IMR-90 (cell line): ENCODE measurements at regions not wholly inside any gene's neighbourhood (a gene's known extent, or its start where the extent isn't known, plus 50 kb on each side); places are given as distances from the start of the nearest gene placed in this dataset.

Experiments used
- ATAC-seq: fragments of 200-7000 bp; cut with Tn5 transposase; 2 replicates; pipeline ENCODE4 v1.9.1; 2020; ENCODE audit warnings: low read depth, mild to moderate bottlenecking, moderate library complexity
- BruUV-seq: library from RNA; stranded (reverse); fragments of 400-500 nt; replicated peaks from 2 replicates; lab custom pipeline; 2021; lab: Mats Ljungman, UMichigan
- CTCF ChIA-PET: fragments of 300-600 bp; formaldehyde crosslinking; extraction: SDS; loops from one replicate; lab custom pipeline; 2021; ENCODE audit warnings: antibody characterized with exemption; lab: Yijun Ruan, JAX
- POLR2A ChIA-PET: fragments of 300-600 bp; sonication (Branson Sonifier 250); formaldehyde crosslinking; loops from one replicate; lab custom pipeline; 2022; ENCODE audit warnings: antibody characterized with exemption; ENCODE audit not compliant: unreplicated experiment; lab: Charles Lee
- DNase-seq: peaks from one replicate; pipeline ENCODE4 v3.0.0; 2013
- H2AFZ ChIP-seq: replicated peaks from 2 replicates; pipeline ENCODE3; 2013; ENCODE audit warnings: low read length, mild to moderate bottlenecking; ENCODE audit not compliant: poor library complexity
- H2AK5ac ChIP-seq: 2 replicates; pipeline ENCODE4 v1.6.1; 2013; ENCODE audit warnings: low read depth, low read length, inconsistent platforms
- H2AK9ac ChIP-seq: replicated peaks from 2 replicates; pipeline ENCODE3; 2013; ENCODE audit warnings: mild to moderate bottlenecking, low read depth, low read length, moderate library complexity; ENCODE audit not compliant: poor library complexity
- H2BK120ac ChIP-seq: 2 replicates; pipeline ENCODE4 v1.6.1; 2013; ENCODE audit warnings: low read depth, low read length, inconsistent platforms
- H2BK15ac ChIP-seq: 3 replicates; pipeline ENCODE4 v1.6.1; 2013; ENCODE audit warnings: low read depth, low read length, inconsistent platforms
- H2BK20ac ChIP-seq: 2 replicates; pipeline ENCODE4 v1.6.1; 2013; ENCODE audit warnings: low read depth, mild to moderate bottlenecking, inconsistent platforms, low read length, moderate library complexity
- H2BK5ac ChIP-seq: 2 replicates; pipeline ENCODE4 v1.6.1; 2013; ENCODE audit warnings: mild to moderate bottlenecking, low read depth, low read length, inconsistent platforms; ENCODE audit not compliant: poor library complexity, severe bottlenecking
- H3K14ac ChIP-seq: replicated peaks from 2 replicates; pipeline ENCODE4 v1.6.1; 2013; ENCODE audit warnings: low read depth, low read length, inconsistent platforms
- H3K18ac ChIP-seq: 2 replicates; pipeline ENCODE4 v1.6.1; 2013; ENCODE audit warnings: low read depth, low read length, control low read depth
- H3K23ac ChIP-seq: 2 replicates; pipeline ENCODE4 v1.6.1; 2013; ENCODE audit warnings: low read depth, low read length, inconsistent platforms
- H3K27ac ChIP-seq: 2 replicates; pipeline ENCODE4 v1.5.1; 2013; ENCODE audit warnings: mild to moderate bottlenecking, control low read depth, low read length; ENCODE audit not compliant: insufficient read depth
- H3K27me3 ChIP-seq: 2 replicates; pipeline ENCODE4 v1.6.1; 2013; ENCODE audit warnings: low read length; ENCODE audit not compliant: control insufficient read depth, insufficient read depth
- H3K36me3 ChIP-seq: 2 replicates; pipeline ENCODE4 v1.6.1; 2013; ENCODE audit warnings: low read length, mixed read lengths; ENCODE audit not compliant: control insufficient read depth, insufficient read depth
- H3K4ac ChIP-seq: 2 replicates; pipeline ENCODE4 v1.6.1; 2013; ENCODE audit warnings: low read depth, low read length, inconsistent platforms
- H3K4me1 ChIP-seq: 2 replicates; pipeline ENCODE4 v1.6.1; 2013; ENCODE audit warnings: low read length, mixed read lengths; ENCODE audit not compliant: control insufficient read depth, insufficient read depth
- H3K4me2 ChIP-seq: 2 replicates; pipeline ENCODE4 v1.6.1; 2013; ENCODE audit warnings: low read depth, mild to moderate bottlenecking, control low read depth, low read length, moderate library complexity
- H3K4me3 ChIP-seq: 2 replicates; pipeline ENCODE4 v1.5.1; 2013; ENCODE audit warnings: low read depth, mild to moderate bottlenecking, control low read depth, low read length, moderate library complexity; ENCODE audit not compliant: insufficient read depth
- H3K56ac ChIP-seq: 2 replicates; pipeline ENCODE4 v1.6.1; 2013; ENCODE audit warnings: low read length, inconsistent platforms; ENCODE audit not compliant: insufficient read depth; ENCODE audit errors: extremely low read depth
- H3K79me1 ChIP-seq, 2 experiments: 2 replicates each; pipeline ENCODE4 v1.6.1; 2013; ENCODE audit warnings: low read length in 2 of 2, inconsistent platforms in 1 of 2, low read depth in 1 of 2
- H3K9ac ChIP-seq: 2 replicates; pipeline ENCODE4 v1.6.1; 2013; ENCODE audit warnings: low read depth, low read length, control low read depth
- H3K9me1 ChIP-seq: 2 replicates; pipeline ENCODE4 v1.6.1; 2013; ENCODE audit warnings: low read length, inconsistent platforms; ENCODE audit not compliant: insufficient read depth
- H3K9me3 ChIP-seq: 2 replicates; pipeline ENCODE4 v1.6.1; 2013; ENCODE audit warnings: low read length; ENCODE audit not compliant: control insufficient read depth, insufficient read depth
- H4K20me1 ChIP-seq: 2 replicates; pipeline ENCODE4 v1.6.1; 2013; ENCODE audit warnings: low read length, inconsistent platforms; ENCODE audit not compliant: insufficient read depth
- H4K5ac ChIP-seq: 2 replicates; pipeline ENCODE4 v1.6.1; 2013; ENCODE audit warnings: mild to moderate bottlenecking, low read depth, low read length, control low read depth
- H4K8ac ChIP-seq, 2 experiments: 2 replicates each; pipeline ENCODE4 v1.6.1; 2013; ENCODE audit warnings: low read depth in 2 of 2, low read length in 2 of 2, control low read depth in 1 of 2, inconsistent platforms in 1 of 2
- H4K91ac ChIP-seq: 2 replicates; pipeline ENCODE4 v1.6.1; 2013; ENCODE audit warnings: low read depth, low read length, inconsistent platforms; ENCODE audit not compliant: insufficient read depth
- BHLHE40 ChIP-seq: fragments of 150-350 bp; IDR thresholded peaks from 2 replicates; pipeline ENCODE4 v1.6.1; 2016; ENCODE audit warnings: mild to moderate bottlenecking, low read depth, low read length
- CEBPB ChIP-seq: IDR thresholded peaks from 2 replicates; pipeline ENCODE4 v1.6.1; 2012; ENCODE audit warnings: low read depth, low read length, improper control_type of control experiment
- CHD1 ChIP-seq: IDR thresholded peaks from 2 replicates; pipeline ENCODE4 v1.6.1; 2012; ENCODE audit warnings: low read depth, low read length, improper control_type of control experiment
- CTCF ChIP-seq: conservative IDR thresholded peaks from 2 replicates; pipeline ENCODE4 v1.5.1; 2012; ENCODE audit warnings: mild to moderate bottlenecking, low read depth, low read length, improper control_type of control experiment
- ELK1 ChIP-seq: fragments of 150-350 bp; IDR thresholded peaks from 2 replicates; pipeline ENCODE4 v1.6.1; 2016; ENCODE audit warnings: low read depth, mild to moderate bottlenecking, low read length, moderate library complexity, borderline replicate concordance
- FOS ChIP-seq: fragments of 150-350 bp; IDR thresholded peaks from 2 replicates; pipeline ENCODE4 v1.6.1; 2016; ENCODE audit warnings: low read depth, low read length
- MAFK ChIP-seq: IDR thresholded peaks from 2 replicates; pipeline ENCODE4 v1.6.1; 2012; ENCODE audit warnings: low read depth, low read length, improper control_type of control experiment
- MAZ ChIP-seq: IDR thresholded peaks from 2 replicates; pipeline ENCODE4 v1.6.1; 2012; ENCODE audit warnings: low read depth, mild to moderate bottlenecking, low read length, improper control_type of control experiment, moderate library complexity, borderline replicate concordance
- MXI1 ChIP-seq: IDR thresholded peaks from 2 replicates; pipeline ENCODE4 v1.6.1; 2012; ENCODE audit warnings: low read depth, mild to moderate bottlenecking, low read length, moderate library complexity, borderline replicate concordance
- NFE2L2 ChIP-seq: fragments of 150-350 bp; IDR thresholded peaks from 2 replicates; pipeline ENCODE4 v1.6.1; 2016; ENCODE audit warnings: low read depth, mild to moderate bottlenecking, low read length
- POLR2A ChIP-seq: IDR thresholded peaks from 2 replicates; pipeline ENCODE4 v1.6.1; 2012; ENCODE audit warnings: mild to moderate bottlenecking, low read depth, low read length
- RAD21 ChIP-seq: IDR thresholded peaks from 2 replicates; pipeline ENCODE4 v1.6.1; 2012; ENCODE audit warnings: low read length, improper control_type of control experiment
- RCOR1 ChIP-seq: IDR thresholded peaks from 2 replicates; pipeline ENCODE4 v1.6.1; 2012; ENCODE audit warnings: mild to moderate bottlenecking, low read length, improper control_type of control experiment; ENCODE audit not compliant: insufficient replicate concordance
- RFX5 ChIP-seq: IDR thresholded peaks from 2 replicates; pipeline ENCODE4 v1.8.0; 2012; ENCODE audit warnings: low read depth, mild to moderate bottlenecking, low read length, moderate library complexity
- SMC3 ChIP-seq: fragments of 150-350 bp; IDR thresholded peaks from 2 replicates; pipeline ENCODE4 v1.6.1; 2016; ENCODE audit warnings: low read depth, mild to moderate bottlenecking, antibody characterized with exemption, low read length, moderate library complexity
- USF2 ChIP-seq: fragments of 150-350 bp; IDR thresholded peaks from 2 replicates; pipeline ENCODE4 v1.6.1; 2017; ENCODE audit warnings: mild to moderate bottlenecking, antibody characterized with exemption, low read length, low read depth
- WGBS, 2 experiments: methylation state at CpG; one replicate each; pipeline versions ENCODE4 v1.1.5 to v1.1.7; 2013; ENCODE audit warnings: missing lambda C conversion rate in 2 of 2; ENCODE audit not compliant: insufficient read length in 1 of 2; ENCODE audit errors: extremely low coverage in 2 of 2; 5-methylcytosine and 5-hydroxymethylcytosine counted together
- dilution Hi-C: fragments of 300-500 bp; cut with HindIII; formaldehyde crosslinking; loops from one replicate; pipeline ENCODE4 v1.14.3; 2018; ENCODE audit warnings: low sequenced_read_pairs; ENCODE audit not compliant: unreplicated experiment
- in situ Hi-C: fragments of 300-500 bp; cut with MboI; formaldehyde crosslinking; loops from 3 replicates; pipeline ENCODE4 v1.14.3; 2019; ENCODE audit warnings: low sequenced_read_pairs, inconsistent platforms, mixed read lengths
- intact Hi-C: fragments of 100-400 bp; cut with micrococcal nuclease; formaldehyde crosslinking; loops from 2 replicates; pipeline ENCODE4 v1.10.0; 2022

- BruUV-seq, result no TSS peak
- Histone ChIP-seq H3K4me1 (no peaks in the 10 kb centered on the region), H3K36me3 (no peaks in the 10 kb centered on the region), H3K27ac (no peak overlapping the region), H3K9ac (no peak overlapping the region), H4K91ac (no peak overlapping the region), H2AK5ac (no peak overlapping the region), H3K9me3 (no peaks in the 10 kb centered on the region; the same call in 1 of the 2 replicates), H3K23ac (no peak overlapping the region), H2BK15ac (no peak overlapping the region), H3K9me1 (no peaks in the 10 kb centered on the region), H4K20me1 (no peaks in the 10 kb centered on the region), H2AFZ (no peak overlapping the region), H2BK120ac (no peak overlapping the region), H4K8ac (no peak overlapping the region), H4K5ac (no peak overlapping the region), H3K4ac (no peak overlapping the region), H3K4me2 (no peak overlapping the region), H3K56ac (no peak overlapping the region), H2BK20ac (no peak overlapping the region), H3K79me1 (no peaks in the 10 kb centered on the region), H3K4me3 (no peak overlapping the region), H2BK5ac (no peak overlapping the region), H2AK9ac (no peak overlapping the region), H3K18ac (no peak overlapping the region), H3K14ac (no peak overlapping the region), H3K27me3 (no peaks in the 10 kb centered on the region)
- DNase-seq (no peak), ATAC-seq (no peak)
- in situ Hi-C loops (no loop called here), dilution Hi-C loops (no loop called here), intact Hi-C loops (no loop called here)
- POLR2A ChIA-PET, result interaction anchor here (0.6 kb wide), 1 partner anchor 138 kb away, joined by 27 read pairs; no protein-coding TSS in a partner anchor
- no peak for TF ChIP-seq RAD21
- no peak for TF ChIP-seq CTCF
- TF ChIP-seq RFX5, result no peak
- no peak for TF ChIP-seq MXI1
- no peak for TF ChIP-seq CHD1
- no peak for TF ChIP-seq MAFK
- no peak for TF ChIP-seq SMC3
- no peak for TF ChIP-seq POLR2A
- no peak for TF ChIP-seq ELK1
- no peak for TF ChIP-seq RCOR1
- TF ChIP-seq MAZ, result no peak
- TF ChIP-seq USF2, result no peak
- TF ChIP-seq NFE2L2, result no peak
- TF ChIP-seq FOS, result no peak
- TF ChIP-seq BHLHE40, result no peak
- TF ChIP-seq CEBPB, result no peak
- CTCF ChIA-PET, result no interaction called here
- no CpG with 5 or more reads among the region's 4 CpGs for whole genome bisulfite sequencing, 2 experiments
These were observed 741.2 kb downstream of the PTPRU start for GRCh38 chr1:29977550-29977949.
